DMS 273 treated with DMSO at 0.1 percent for 48 hours (cell line): ENCODE measurements at regions not wholly inside any gene's neighbourhood (a gene's known extent, or its start where the extent isn't known, plus 50 kb on each side); places are given as distances from the start of the nearest gene placed in this dataset.

Source experiments
- DNase-seq: peaks from one replicate; lab custom pipeline; 2025; lab: John Stamatoyannopoulos, UW

- DNase-seq = no peak
Measured at GRCh38 chr1:87926131-87926830, 597.6 kb downstream of the LMO4 start.

GRCh38 chr1:87926921-87927320 lies 598.2 kb downstream of the LMO4 start:
- DNase-seq = no peak

GRCh38 chr1:87927391-87928280 lies 599.0 kb downstream of the LMO4 start:
- DNase-seq = no peak

GRCh38 chr1:87928623-87929022 lies 599.9 kb downstream of the LMO4 start:
- no peak for DNase-seq

- DNase-seq = no peak
Measured at GRCh38 chr1:87929906-87930305, 601.2 kb downstream of the LMO4 start.

- DNase-seq = no peak
Measured at GRCh38 chr1:87930796-87931195, 602.1 kb downstream of the LMO4 start.

GRCh38 chr1:87933171-87933570 lies 604.5 kb downstream of the LMO4 start:
- no peak for DNase-seq

GRCh38 chr1:87935130-87935529 lies 606.5 kb downstream of the LMO4 start:
- no peak for DNase-seq

GRCh38 chr1:87937831-87938395 lies 609.2 kb downstream of the LMO4 start:
- DNase-seq = no peak

GRCh38 chr1:87938631-87939030 lies 610.0 kb downstream of the LMO4 start:
- no peak for DNase-seq

- no peak for DNase-seq
Measured at GRCh38 chr1:87939444-87939843, 610.8 kb downstream of the LMO4 start.

GRCh38 chr1:87940421-87940820 lies 611.7 kb downstream of the LMO4 start:
- no peak for DNase-seq

- no peak for DNase-seq
Measured at GRCh38 chr1:87941337-87941946, 612.8 kb downstream of the LMO4 start.

GRCh38 chr1:87942165-87942564 lies 613.5 kb downstream of the LMO4 start:
- no peak for DNase-seq

- DNase-seq = no peak
Measured at GRCh38 chr1:87949711-87950110, 621.0 kb downstream of the LMO4 start.

GRCh38 chr1:87950369-87950768 lies 621.7 kb downstream of the LMO4 start:
- no peak for DNase-seq

GRCh38 chr1:87951409-87951808 lies 622.7 kb downstream of the LMO4 start:
- no peak for DNase-seq

- no peak for DNase-seq
Measured at GRCh38 chr1:87951852-87952251, 623.2 kb downstream of the LMO4 start.

GRCh38 chr1:87953121-87953520 lies 624.4 kb downstream of the LMO4 start:
- DNase-seq = no peak

- DNase-seq = no peak
Measured at GRCh38 chr1:87953732-87954344, 625.2 kb downstream of the LMO4 start.

GRCh38 chr1:87955038-87955437 lies 626.4 kb downstream of the LMO4 start:
- DNase-seq = no peak

- DNase-seq = no peak
Measured at GRCh38 chr1:87956072-87956471, 627.4 kb downstream of the LMO4 start.
